ENCODE measurements at regions not wholly inside any gene's neighbourhood (a gene's known extent, or its start where the extent isn't known, plus 50 kb on each side); places are given as distances from the start of the nearest gene placed in this dataset.

- no peak for DNase-seq (ENCODE audit: low read depth, low spot score)
Observed at GRCh38 chr4:117796677-117797076, 237.6 kb upstream of the NDST3 start.

- no peak for DNase-seq (ENCODE audit: low read depth, low spot score)
Observed at GRCh38 chr4:117800636-117801035, 233.7 kb upstream of the NDST3 start.

- no peak for DNase-seq (ENCODE audit: low read depth, low spot score)
Observed at GRCh38 chr4:117801756-117802155, 232.5 kb upstream of the NDST3 start.

GRCh38 chr4:117811731-117812130, 222.6 kb upstream of the NDST3 start:
- no peak for DNase-seq (ENCODE audit: low read depth, low spot score)

GRCh38 chr4:117814277-117815246, 219.7 kb upstream of the NDST3 start:
- no peak for DNase-seq (ENCODE audit: low read depth, low spot score)

GRCh38 chr4:117817301-117817700, 217.0 kb upstream of the NDST3 start:
- DNase-seq (ENCODE audit: low read depth, low spot score), result no peak

GRCh38 chr4:117821834-117822233, 212.5 kb upstream of the NDST3 start:
- no peak for DNase-seq (ENCODE audit: low read depth, low spot score)

- DNase-seq (ENCODE audit: low read depth, low spot score), result no peak
Observed at GRCh38 chr4:117823388-117823787, 210.9 kb upstream of the NDST3 start.

GRCh38 chr4:117825600-117825999, 208.7 kb upstream of the NDST3 start:
- DNase-seq (ENCODE audit: low read depth, low spot score), result no peak

- DNase-seq (ENCODE audit: low read depth, low spot score), result no peak
Observed at GRCh38 chr4:117831060-117831683, 203.1 kb upstream of the NDST3 start.

- no peak for DNase-seq (ENCODE audit: low read depth, low spot score)
Observed at GRCh38 chr4:117835566-117835965, 198.7 kb upstream of the NDST3 start.

- no peak for DNase-seq (ENCODE audit: low read depth, low spot score)
Observed at GRCh38 chr4:117844594-117844993, 189.7 kb upstream of the NDST3 start.

GRCh38 chr4:117845270-117845669, 189.0 kb upstream of the NDST3 start:
- DNase-seq (ENCODE audit: low read depth, low spot score), result no peak

GRCh38 chr4:117847849-117848248, 186.4 kb upstream of the NDST3 start:
- no peak for DNase-seq (ENCODE audit: low read depth, low spot score)

- DNase-seq (ENCODE audit: low read depth, low spot score), result no peak
Observed at GRCh38 chr4:117868201-117868600, 166.1 kb upstream of the NDST3 start.

- no peak for DNase-seq (ENCODE audit: low read depth, low spot score)
Observed at GRCh38 chr4:117873779-117874178, 160.5 kb upstream of the NDST3 start.

- no peak for DNase-seq (ENCODE audit: low read depth, low spot score)
Observed at GRCh38 chr4:117874216-117874615, 160.1 kb upstream of the NDST3 start.

- no peak for DNase-seq (ENCODE audit: low read depth, low spot score)
Observed at GRCh38 chr4:117889978-117890377, 144.3 kb upstream of the NDST3 start.

GRCh38 chr4:117893207-117893606, 141.1 kb upstream of the NDST3 start:
- no peak for DNase-seq (ENCODE audit: low read depth, low spot score)

- no peak for DNase-seq (ENCODE audit: low read depth, low spot score)
Observed at GRCh38 chr4:117898496-117898895, 135.8 kb upstream of the NDST3 start.

GRCh38 chr4:117900832-117901231, 133.5 kb upstream of the NDST3 start:
- DNase-seq (ENCODE audit: low read depth, low spot score), result no peak

- no peak for DNase-seq (ENCODE audit: low read depth, low spot score)
Observed at GRCh38 chr4:117907646-117908045, 126.6 kb upstream of the NDST3 start.

All from ELF-1 (cell line).